WTC11 (cell line): ENCODE measurements at regions not wholly inside any gene's neighbourhood (a gene's known extent, or its start where the extent isn't known, plus 50 kb on each side); places are given as distances from the start of the nearest gene placed in this dataset.

Experiments used
- ATAC-seq: fragments of 200-7000 bp; cut with Tn5 transposase; 2 replicates; pipeline ENCODE4 v1.10.0; 2021; ENCODE audit warnings: mild to moderate bottlenecking, moderate library complexity
- CTCF ChIA-PET: fragments of 300-600 bp; sonication (Branson Sonifier 250); formaldehyde crosslinking; loops from one replicate; lab custom pipeline; 2021; ENCODE audit warnings: antibody characterized with exemption; lab: Charles Lee
- POLR2A ChIA-PET: fragments of 350-600 bp; sonication (Branson Sonifier 250); formaldehyde crosslinking; loops from one replicate; lab custom pipeline; 2021; ENCODE audit warnings: antibody characterized with exemption; lab: Charles Lee
- DNase-seq: peaks from one replicate; pipeline ENCODE4 v3.0.0; 2021; ENCODE audit warnings: low spot score
- H3K27ac Mint-ChIP-seq: 2 replicates; pipeline ENCODE4 v1.8.0; 2021; ENCODE audit warnings: mixed read lengths
- H3K27me3 Mint-ChIP-seq: 2 replicates; pipeline ENCODE4 v1.8.0; 2021; ENCODE audit warnings: low read depth, mild to moderate bottlenecking, moderate library complexity, mixed read lengths
- H3K36me3 Mint-ChIP-seq: 2 replicates; pipeline ENCODE4 v1.8.0; 2021; ENCODE audit warnings: mixed read lengths
- H3K4me1 Mint-ChIP-seq: 2 replicates; pipeline ENCODE4 v1.8.0; 2022; ENCODE audit warnings: mixed read lengths
- H3K4me3 Mint-ChIP-seq: 2 replicates; pipeline ENCODE4 v1.8.0; 2021; ENCODE audit warnings: mild to moderate bottlenecking, moderate library complexity, mixed read lengths
- H3K9me3 Mint-ChIP-seq: 2 replicates; pipeline ENCODE4 v1.8.0; 2021; ENCODE audit warnings: mixed read lengths
- CBFB ChIP-seq: sonication (generic); formaldehyde crosslinking; IDR thresholded peaks from 2 replicates; pipeline ENCODE4 v1.8.1; 2022; ENCODE audit warnings: mild to moderate bottlenecking, low read depth, missing genetic modification reagents
- GABPB1 ChIP-seq: sonication (generic); formaldehyde crosslinking; IDR thresholded peaks from 2 replicates; pipeline ENCODE4 v1.8.1; 2023; ENCODE audit warnings: mild to moderate bottlenecking, missing genetic modification reagents
- HMGA2 ChIP-seq: fragments of 250-450 bp; sonication (Bioruptor Pico); IDR thresholded peaks from 2 replicates; pipeline ENCODE4 v1.4.0; 2021; ENCODE audit warnings: mild to moderate bottlenecking, moderate library complexity
- IRF2 ChIP-seq: sonication (generic); formaldehyde crosslinking; IDR thresholded peaks from 2 replicates; pipeline ENCODE4 v1.8.0; 2022; ENCODE audit warnings: low read depth, missing genetic modification reagents, borderline replicate concordance
- KAT7 ChIP-seq: sonication (generic); formaldehyde crosslinking; IDR thresholded peaks from 2 replicates; pipeline ENCODE4 v1.8.1; 2023; ENCODE audit warnings: missing genetic modification reagents, mild to moderate bottlenecking, borderline replicate concordance
- NFATC4 ChIP-seq: fragments of 250-450 bp; sonication (Bioruptor Pico); IDR thresholded peaks from 2 replicates; pipeline ENCODE4 v1.9.0; 2021; ENCODE audit warnings: mild to moderate bottlenecking
- NFE2L1 ChIP-seq: sonication (generic); formaldehyde crosslinking; IDR thresholded peaks from 2 replicates; pipeline ENCODE4 v1.8.1; 2023; ENCODE audit warnings: missing genetic modification reagents
- SOX15 ChIP-seq: fragments of 250-450 bp; sonication (Bioruptor Pico); IDR thresholded peaks from 2 replicates; pipeline ENCODE4 v1.9.0; 2021; ENCODE audit warnings: mild to moderate bottlenecking
- TEAD4 ChIP-seq: sonication (generic); formaldehyde crosslinking; IDR thresholded peaks from 2 replicates; pipeline ENCODE4 v1.8.0; 2022; ENCODE audit warnings: mild to moderate bottlenecking, missing genetic modification reagents
- ZBTB21 ChIP-seq: sonication (generic); formaldehyde crosslinking; IDR thresholded peaks from 2 replicates; pipeline ENCODE4 v1.8.1; 2023; ENCODE audit warnings: mild to moderate bottlenecking, missing genetic modification reagents, borderline replicate concordance
- ZNF121 ChIP-seq: sonication (generic); formaldehyde crosslinking; IDR thresholded peaks from 2 replicates; pipeline ENCODE4 v1.8.0; 2023; ENCODE audit warnings: missing genetic modification reagents
- ZNF317 ChIP-seq: sonication (generic); formaldehyde crosslinking; IDR thresholded peaks from 2 replicates; pipeline ENCODE4 v1.8.1; 2023; ENCODE audit warnings: low read depth, mild to moderate bottlenecking, moderate library complexity, missing genetic modification reagents, borderline replicate concordance
- ZNF396 ChIP-seq: fragments of 250-450 bp; sonication (Bioruptor Pico); IDR thresholded peaks from 2 replicates; pipeline ENCODE4 v1.8.0; 2021; ENCODE audit warnings: mild to moderate bottlenecking, moderate library complexity, borderline replicate concordance
- ZNF423 ChIP-seq: fragments of 250-450 bp; sonication (Bioruptor Pico); IDR thresholded peaks from 2 replicates; pipeline ENCODE4 v2.1.2; 2022; ENCODE audit warnings: mild to moderate bottlenecking, moderate library complexity
- TF ChIP-seq, protein P1 (sequence below): fragments of 250-450 bp; sonication (Bioruptor Pico); IDR thresholded peaks from 2 replicates; pipeline ENCODE4 v2.1.2; 2022; ENCODE audit warnings: mild to moderate bottlenecking, moderate library complexity
- TF ChIP-seq, protein P2 (sequence below): fragments of 250-450 bp; sonication (Bioruptor Pico); IDR thresholded peaks from 2 replicates; pipeline ENCODE4 v1.9.0; 2021; ENCODE audit warnings: mild to moderate bottlenecking
- TF ChIP-seq, protein P3 (sequence below): sonication (generic); formaldehyde crosslinking; IDR thresholded peaks from 2 replicates; pipeline ENCODE4 v1.8.0; 2023; ENCODE audit warnings: mild to moderate bottlenecking, missing genetic modification reagents
- TF ChIP-seq, protein P4 (sequence below): sonication (generic); formaldehyde crosslinking; IDR thresholded peaks from 2 replicates; pipeline ENCODE4 v1.8.1; 2022; ENCODE audit warnings: low read depth, mild to moderate bottlenecking, moderate library complexity, missing genetic modification reagents, borderline replicate concordance
- TF ChIP-seq, protein P5 (sequence below): fragments of 200-600 bp; IDR thresholded peaks from 2 replicates; pipeline ENCODE4 v1.8.0; 2022; ENCODE audit warnings: antibody characterized with exemption
- TF ChIP-seq, protein P6 (sequence below): sonication (generic); formaldehyde crosslinking; IDR thresholded peaks from 2 replicates; pipeline ENCODE4 v1.8.1; 2023; ENCODE audit warnings: mild to moderate bottlenecking, missing genetic modification reagents, borderline replicate concordance
- TF ChIP-seq, protein P7 (sequence below): fragments of 250-450 bp; sonication (Bioruptor Pico); IDR thresholded peaks from 2 replicates; pipeline ENCODE4 v1.8.0; 2021; ENCODE audit warnings: mild to moderate bottlenecking

DNA sequence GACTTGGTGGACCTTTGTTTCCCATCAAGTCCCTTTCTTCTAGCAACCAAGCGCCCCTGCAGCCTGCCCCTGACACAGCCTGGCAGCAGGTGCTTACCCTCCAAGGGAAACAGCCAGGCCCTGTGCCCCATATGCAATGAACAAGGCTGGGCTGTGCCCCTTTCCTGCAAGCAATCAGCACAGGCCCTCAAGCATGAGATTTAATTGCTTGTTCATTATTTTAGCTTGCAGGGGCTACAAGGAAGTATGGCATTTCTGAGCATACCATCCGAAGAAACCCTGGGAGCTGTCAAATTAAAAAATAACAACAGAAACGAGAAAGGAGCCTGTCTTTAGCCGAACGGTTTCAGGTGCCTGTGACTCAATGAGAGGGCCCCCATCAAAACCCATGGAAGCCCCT is 522.9 kb upstream of the ARID1B start:
- ChIA-PET POLR2A (no interaction called here), CTCF (no interaction called here)
- H3K36me3 Mint-ChIP-seq, result no peaks in the 10 kb centered on the region
- DNase-seq (no peak), ATAC-seq (no peak)
- H3K27me3 Mint-ChIP-seq, result no peaks in the 10 kb centered on the region; the same call in 1 of the 2 replicates
- no peaks in the 10 kb centered on the region for H3K4me1 Mint-ChIP-seq
- H3K27ac Mint-ChIP-seq, result no peak overlapping the region
- peaks cover 14% of the 10 kb centered on the region for H3K9me3 Mint-ChIP-seq
- H3K4me3 Mint-ChIP-seq, result no peak overlapping the region
- TF ChIP-seq CBFB (CRISPR knock-in tag), result no peak

DNA sequence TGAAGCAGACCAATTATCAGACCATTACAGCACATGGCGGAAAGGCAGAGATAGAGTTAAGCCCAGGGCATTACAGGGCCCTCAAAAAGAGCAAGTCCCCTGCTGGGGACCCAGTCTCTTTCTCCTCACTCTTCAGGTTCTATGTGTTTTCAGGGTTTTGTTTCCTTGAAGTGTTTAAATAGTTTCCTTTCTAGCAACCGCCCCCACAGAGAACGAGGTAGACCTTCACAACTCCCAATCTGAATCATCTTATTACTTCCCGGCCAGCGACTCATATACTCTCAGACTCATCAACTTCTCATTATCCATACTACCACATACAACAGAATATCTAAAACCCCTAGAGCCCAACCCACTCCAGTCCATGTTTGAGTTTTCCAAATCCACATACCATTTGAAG is 526.6 kb upstream of the ARID1B start:
- H3K27ac Mint-ChIP-seq, result no peak overlapping the region
- no peaks in the 10 kb centered on the region; the same call in 1 of the 2 replicates for H3K27me3 Mint-ChIP-seq
- peaks cover 16% of the 10 kb centered on the region for H3K9me3 Mint-ChIP-seq
- DNase-seq, result no peak
- CTCF ChIA-PET, result no interaction called here
- TF ChIP-seq, protein P1, sequence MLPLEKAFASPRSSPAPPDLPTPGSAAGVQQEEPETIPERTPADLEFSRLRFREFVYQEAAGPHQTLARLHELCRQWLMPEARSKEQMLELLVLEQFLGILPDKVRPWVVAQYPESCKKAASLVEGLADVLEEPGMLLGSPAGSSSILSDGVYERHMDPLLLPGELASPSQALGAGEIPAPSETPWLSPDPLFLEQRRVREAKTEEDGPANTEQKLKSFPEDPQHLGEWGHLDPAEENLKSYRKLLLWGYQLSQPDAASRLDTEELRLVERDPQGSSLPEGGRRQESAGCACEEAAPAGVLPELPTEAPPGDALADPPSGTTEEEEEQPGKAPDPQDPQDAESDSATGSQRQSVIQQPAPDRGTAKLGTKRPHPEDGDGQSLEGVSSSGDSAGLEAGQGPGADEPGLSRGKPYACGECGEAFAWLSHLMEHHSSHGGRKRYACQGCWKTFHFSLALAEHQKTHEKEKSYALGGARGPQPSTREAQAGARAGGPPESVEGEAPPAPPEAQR (CRISPR knock-in tag), result no peak
- TF ChIP-seq HMGA2 (CRISPR knock-in tag) (no peak), ZNF121 (no peak), ZNF317 (CRISPR knock-in tag) (no peak), IRF2 (CRISPR knock-in tag) (no peak)
- TF ChIP-seq, protein P2, sequence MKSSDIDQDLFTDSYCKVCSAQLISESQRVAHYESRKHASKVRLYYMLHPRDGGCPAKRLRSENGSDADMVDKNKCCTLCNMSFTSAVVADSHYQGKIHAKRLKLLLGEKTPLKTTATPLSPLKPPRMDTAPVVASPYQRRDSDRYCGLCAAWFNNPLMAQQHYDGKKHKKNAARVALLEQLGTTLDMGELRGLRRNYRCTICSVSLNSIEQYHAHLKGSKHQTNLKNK (CRISPR knock-in tag), result no peak
- TF ChIP-seq, all 79 proteins: peak for 0
- H3K4me3 Mint-ChIP-seq, result no peak overlapping the region
- no peak for ATAC-seq
- no peaks in the 10 kb centered on the region for H3K4me1 Mint-ChIP-seq
- POLR2A ChIA-PET, result no interaction called here
- H3K36me3 Mint-ChIP-seq, result no peaks in the 10 kb centered on the region

DNA sequence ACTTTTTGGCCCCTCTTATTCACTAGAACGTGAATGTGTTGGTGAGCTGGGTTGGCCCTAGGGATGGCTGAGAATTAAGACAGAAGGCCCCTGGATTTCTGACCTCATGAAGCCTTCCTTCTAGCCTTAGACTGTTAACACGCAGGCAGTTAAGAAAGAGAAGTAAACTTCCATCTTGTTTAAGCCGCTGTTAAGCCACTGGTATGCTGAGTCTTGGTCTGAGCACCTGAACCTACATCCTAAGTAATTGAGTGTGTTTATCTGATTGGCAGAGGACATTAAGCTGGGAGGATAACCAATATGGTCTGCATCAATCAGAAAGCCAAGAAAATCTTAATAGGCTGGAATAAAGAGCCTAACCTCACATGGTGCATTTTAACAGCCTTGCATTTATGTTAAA is 535.0 kb upstream of the ARID1B start:
- H3K4me3 Mint-ChIP-seq, result no peak overlapping the region
- DNase-seq, result no peak
- no peaks in the 10 kb centered on the region for H3K27me3 Mint-ChIP-seq
- peaks cover 15% of the 10 kb centered on the region for H3K9me3 Mint-ChIP-seq
- ATAC-seq, result peak; percentile 68
- peaks cover 20% of the 10 kb centered on the region for H3K4me1 Mint-ChIP-seq
- no peaks in the 10 kb centered on the region for H3K36me3 Mint-ChIP-seq
- ChIA-PET POLR2A (interaction anchor here (0.9 kb wide), 1 partner anchor 11 kb away, joined by 3 read pairs; no protein-coding TSS in a partner anchor), CTCF (no interaction called here)
- H3K27ac Mint-ChIP-seq, result no peak overlapping the region
- no peak for TF ChIP-seq ZBTB21 (CRISPR knock-in tag)
- TF ChIP-seq ZNF423 (CRISPR knock-in tag), result no peak
- no peak for TF ChIP-seq ZNF396 (CRISPR knock-in tag)
- no peak for TF ChIP-seq GABPB1
- TF ChIP-seq, protein P3, sequence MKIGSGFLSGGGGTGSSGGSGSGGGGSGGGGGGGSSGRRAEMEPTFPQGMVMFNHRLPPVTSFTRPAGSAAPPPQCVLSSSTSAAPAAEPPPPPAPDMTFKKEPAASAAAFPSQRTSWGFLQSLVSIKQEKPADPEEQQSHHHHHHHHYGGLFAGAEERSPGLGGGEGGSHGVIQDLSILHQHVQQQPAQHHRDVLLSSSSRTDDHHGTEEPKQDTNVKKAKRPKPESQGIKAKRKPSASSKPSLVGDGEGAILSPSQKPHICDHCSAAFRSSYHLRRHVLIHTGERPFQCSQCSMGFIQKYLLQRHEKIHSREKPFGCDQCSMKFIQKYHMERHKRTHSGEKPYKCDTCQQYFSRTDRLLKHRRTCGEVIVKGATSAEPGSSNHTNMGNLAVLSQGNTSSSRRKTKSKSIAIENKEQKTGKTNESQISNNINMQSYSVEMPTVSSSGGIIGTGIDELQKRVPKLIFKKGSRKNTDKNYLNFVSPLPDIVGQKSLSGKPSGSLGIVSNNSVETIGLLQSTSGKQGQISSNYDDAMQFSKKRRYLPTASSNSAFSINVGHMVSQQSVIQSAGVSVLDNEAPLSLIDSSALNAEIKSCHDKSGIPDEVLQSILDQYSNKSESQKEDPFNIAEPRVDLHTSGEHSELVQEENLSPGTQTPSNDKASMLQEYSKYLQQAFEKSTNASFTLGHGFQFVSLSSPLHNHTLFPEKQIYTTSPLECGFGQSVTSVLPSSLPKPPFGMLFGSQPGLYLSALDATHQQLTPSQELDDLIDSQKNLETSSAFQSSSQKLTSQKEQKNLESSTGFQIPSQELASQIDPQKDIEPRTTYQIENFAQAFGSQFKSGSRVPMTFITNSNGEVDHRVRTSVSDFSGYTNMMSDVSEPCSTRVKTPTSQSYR, result no peak
- TF ChIP-seq, protein P4, sequence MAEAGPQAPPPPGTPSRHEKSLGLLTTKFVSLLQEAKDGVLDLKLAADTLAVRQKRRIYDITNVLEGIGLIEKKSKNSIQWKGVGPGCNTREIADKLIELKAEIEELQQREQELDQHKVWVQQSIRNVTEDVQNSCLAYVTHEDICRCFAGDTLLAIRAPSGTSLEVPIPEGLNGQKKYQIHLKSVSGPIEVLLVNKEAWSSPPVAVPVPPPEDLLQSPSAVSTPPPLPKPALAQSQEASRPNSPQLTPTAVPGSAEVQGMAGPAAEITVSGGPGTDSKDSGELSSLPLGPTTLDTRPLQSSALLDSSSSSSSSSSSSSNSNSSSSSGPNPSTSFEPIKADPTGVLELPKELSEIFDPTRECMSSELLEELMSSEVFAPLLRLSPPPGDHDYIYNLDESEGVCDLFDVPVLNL (CRISPR knock-in tag), result no peak
- no peak for TF ChIP-seq NFATC4
- TF ChIP-seq, protein P5, sequence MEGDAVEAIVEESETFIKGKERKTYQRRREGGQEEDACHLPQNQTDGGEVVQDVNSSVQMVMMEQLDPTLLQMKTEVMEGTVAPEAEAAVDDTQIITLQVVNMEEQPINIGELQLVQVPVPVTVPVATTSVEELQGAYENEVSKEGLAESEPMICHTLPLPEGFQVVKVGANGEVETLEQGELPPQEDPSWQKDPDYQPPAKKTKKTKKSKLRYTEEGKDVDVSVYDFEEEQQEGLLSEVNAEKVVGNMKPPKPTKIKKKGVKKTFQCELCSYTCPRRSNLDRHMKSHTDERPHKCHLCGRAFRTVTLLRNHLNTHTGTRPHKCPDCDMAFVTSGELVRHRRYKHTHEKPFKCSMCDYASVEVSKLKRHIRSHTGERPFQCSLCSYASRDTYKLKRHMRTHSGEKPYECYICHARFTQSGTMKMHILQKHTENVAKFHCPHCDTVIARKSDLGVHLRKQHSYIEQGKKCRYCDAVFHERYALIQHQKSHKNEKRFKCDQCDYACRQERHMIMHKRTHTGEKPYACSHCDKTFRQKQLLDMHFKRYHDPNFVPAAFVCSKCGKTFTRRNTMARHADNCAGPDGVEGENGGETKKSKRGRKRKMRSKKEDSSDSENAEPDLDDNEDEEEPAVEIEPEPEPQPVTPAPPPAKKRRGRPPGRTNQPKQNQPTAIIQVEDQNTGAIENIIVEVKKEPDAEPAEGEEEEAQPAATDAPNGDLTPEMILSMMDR, result no peak
- TF ChIP-seq TEAD4 (CRISPR knock-in tag), result no peak
- TF ChIP-seq, protein P6, sequence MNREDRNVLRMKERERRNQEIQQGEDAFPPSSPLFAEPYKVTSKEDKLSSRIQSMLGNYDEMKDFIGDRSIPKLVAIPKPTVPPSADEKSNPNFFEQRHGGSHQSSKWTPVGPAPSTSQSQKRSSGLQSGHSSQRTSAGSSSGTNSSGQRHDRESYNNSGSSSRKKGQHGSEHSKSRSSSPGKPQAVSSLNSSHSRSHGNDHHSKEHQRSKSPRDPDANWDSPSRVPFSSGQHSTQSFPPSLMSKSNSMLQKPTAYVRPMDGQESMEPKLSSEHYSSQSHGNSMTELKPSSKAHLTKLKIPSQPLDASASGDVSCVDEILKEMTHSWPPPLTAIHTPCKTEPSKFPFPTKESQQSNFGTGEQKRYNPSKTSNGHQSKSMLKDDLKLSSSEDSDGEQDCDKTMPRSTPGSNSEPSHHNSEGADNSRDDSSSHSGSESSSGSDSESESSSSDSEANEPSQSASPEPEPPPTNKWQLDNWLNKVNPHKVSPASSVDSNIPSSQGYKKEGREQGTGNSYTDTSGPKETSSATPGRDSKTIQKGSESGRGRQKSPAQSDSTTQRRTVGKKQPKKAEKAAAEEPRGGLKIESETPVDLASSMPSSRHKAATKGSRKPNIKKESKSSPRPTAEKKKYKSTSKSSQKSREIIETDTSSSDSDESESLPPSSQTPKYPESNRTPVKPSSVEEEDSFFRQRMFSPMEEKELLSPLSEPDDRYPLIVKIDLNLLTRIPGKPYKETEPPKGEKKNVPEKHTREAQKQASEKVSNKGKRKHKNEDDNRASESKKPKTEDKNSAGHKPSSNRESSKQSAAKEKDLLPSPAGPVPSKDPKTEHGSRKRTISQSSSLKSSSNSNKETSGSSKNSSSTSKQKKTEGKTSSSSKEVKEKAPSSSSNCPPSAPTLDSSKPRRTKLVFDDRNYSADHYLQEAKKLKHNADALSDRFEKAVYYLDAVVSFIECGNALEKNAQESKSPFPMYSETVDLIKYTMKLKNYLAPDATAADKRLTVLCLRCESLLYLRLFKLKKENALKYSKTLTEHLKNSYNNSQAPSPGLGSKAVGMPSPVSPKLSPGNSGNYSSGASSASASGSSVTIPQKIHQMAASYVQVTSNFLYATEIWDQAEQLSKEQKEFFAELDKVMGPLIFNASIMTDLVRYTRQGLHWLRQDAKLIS (CRISPR knock-in tag), result no peak
- TF ChIP-seq, protein P7, sequence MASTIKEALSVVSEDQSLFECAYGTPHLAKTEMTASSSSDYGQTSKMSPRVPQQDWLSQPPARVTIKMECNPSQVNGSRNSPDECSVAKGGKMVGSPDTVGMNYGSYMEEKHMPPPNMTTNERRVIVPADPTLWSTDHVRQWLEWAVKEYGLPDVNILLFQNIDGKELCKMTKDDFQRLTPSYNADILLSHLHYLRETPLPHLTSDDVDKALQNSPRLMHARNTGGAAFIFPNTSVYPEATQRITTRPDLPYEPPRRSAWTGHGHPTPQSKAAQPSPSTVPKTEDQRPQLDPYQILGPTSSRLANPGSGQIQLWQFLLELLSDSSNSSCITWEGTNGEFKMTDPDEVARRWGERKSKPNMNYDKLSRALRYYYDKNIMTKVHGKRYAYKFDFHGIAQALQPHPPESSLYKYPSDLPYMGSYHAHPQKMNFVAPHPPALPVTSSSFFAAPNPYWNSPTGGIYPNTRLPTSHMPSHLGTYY (CRISPR knock-in tag), result no peak
- TF ChIP-seq NFE2L1 (CRISPR knock-in tag), result no peak
- TF ChIP-seq SOX15 (CRISPR knock-in tag), result no peak
- TF ChIP-seq KAT7 (CRISPR knock-in tag), result no peak
